ENCODE measurements at regions not wholly inside any gene's neighbourhood (a gene's known extent, or its start where the extent isn't known, plus 50 kb on each side); places are given as distances from the start of the nearest gene placed in this dataset.
A peak's percentile ranks its signal among the peaks of the same experiment; 100 is the strongest.

- no peak for DNase-seq (ENCODE audit: extremely low read depth in 1 of 11, low read depth in 9 of 11, low spot score in 4 of 11)
These were observed 531.9 kb downstream of the OLFM4 start for GRCh38 chr13:53560556-53560955.

GRCh38 chr13:53562419-53562818, 533.8 kb downstream of the OLFM4 start:
- no peak for DNase-seq (ENCODE audit: extremely low read depth in 1 of 11, low read depth in 9 of 11, low spot score in 4 of 11)

DNA sequence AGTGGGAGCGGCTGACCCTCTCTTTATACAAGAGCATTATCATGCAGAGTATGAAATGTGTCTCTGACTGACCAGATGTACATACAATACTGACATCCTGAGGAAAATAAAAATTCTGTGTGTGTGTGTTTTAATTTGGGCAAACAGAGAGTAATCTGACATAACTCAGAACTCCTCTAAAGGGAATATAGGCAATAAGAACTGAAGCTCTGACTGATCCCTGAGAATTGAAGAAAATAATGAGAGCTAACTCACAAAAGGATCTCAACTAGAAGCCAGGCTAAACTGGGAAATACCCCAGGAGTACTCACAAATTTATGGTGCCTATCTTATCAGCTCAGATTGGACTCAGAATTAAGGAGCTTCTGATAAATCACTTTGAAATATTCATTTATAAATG, 539.9 kb downstream of the OLFM4 start:
- DNase-seq (ENCODE audit: extremely low read depth in 1 of 11, low read depth in 9 of 11, low spot score in 4 of 11): peak in 1 of 11 donors; percentile 11

DNA sequence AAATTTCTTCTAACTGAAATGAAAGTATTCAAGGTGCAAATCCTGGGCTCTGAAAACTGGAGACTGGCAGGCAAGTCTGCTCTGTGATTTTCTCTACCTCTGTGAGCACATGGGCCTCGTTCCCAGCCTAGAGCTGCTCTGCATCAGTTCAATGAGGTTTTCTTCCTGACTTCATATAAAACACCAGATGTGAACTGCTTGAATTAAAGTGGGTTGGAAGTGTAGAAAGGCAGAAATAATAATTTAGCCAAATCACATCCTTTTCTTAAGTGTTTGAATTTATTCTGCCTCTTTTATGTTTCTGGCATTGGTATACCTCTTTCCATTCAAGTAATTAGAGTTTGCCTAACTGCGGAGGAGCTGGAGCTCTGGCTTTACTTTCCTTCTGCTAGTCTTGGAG, 540.8 kb downstream of the OLFM4 start:
- no peak for DNase-seq (ENCODE audit: extremely low read depth in 1 of 11, low read depth in 9 of 11, low spot score in 4 of 11)

GRCh38 chr13:53601113-53601512, 572.5 kb downstream of the OLFM4 start:
- no peak for DNase-seq (ENCODE audit: extremely low read depth in 1 of 11, low read depth in 9 of 11, low spot score in 4 of 11)

DNA sequence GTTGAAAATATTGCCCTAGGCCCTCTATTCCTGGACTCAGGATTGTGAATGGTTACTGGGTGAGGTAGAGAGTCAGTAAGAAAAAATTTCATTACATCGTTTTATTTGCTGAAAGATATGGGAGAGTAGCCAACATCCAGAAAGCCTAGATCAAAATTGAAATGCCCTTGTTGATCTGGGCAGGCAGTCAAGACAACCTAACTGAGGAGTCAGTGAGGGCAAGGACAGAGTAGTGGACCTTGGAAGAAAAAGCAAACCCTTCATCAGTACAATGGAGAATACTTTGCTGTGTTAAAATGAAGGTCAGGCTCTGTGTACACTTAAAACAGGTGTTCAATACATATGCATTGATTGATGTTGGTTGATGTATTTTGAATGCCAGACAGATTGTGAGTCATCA, 576.7 kb downstream of the OLFM4 start:
- DNase-seq (ENCODE audit: extremely low read depth in 1 of 11, low read depth in 9 of 11, low spot score in 4 of 11): no peak

GRCh38 chr13:53612200-53612599, 583.6 kb downstream of the OLFM4 start:
- no peak for DNase-seq (ENCODE audit: extremely low read depth in 1 of 11, low read depth in 9 of 11, low spot score in 4 of 11)

GRCh38 chr13:53622456-53622855, 593.8 kb downstream of the OLFM4 start:
- no peak for DNase-seq (ENCODE audit: extremely low read depth in 1 of 11, low read depth in 9 of 11, low spot score in 4 of 11)

- DNase-seq (ENCODE audit: extremely low read depth in 1 of 11, low read depth in 9 of 11, low spot score in 4 of 11): no peak
These were observed 594.5 kb downstream of the OLFM4 start for GRCh38 chr13:53623146-53623545.

- no peak for DNase-seq (ENCODE audit: extremely low read depth in 1 of 11, low read depth in 9 of 11, low spot score in 4 of 11)
These were observed 602.9 kb downstream of the OLFM4 start for GRCh38 chr13:53631511-53631910.

DNA sequence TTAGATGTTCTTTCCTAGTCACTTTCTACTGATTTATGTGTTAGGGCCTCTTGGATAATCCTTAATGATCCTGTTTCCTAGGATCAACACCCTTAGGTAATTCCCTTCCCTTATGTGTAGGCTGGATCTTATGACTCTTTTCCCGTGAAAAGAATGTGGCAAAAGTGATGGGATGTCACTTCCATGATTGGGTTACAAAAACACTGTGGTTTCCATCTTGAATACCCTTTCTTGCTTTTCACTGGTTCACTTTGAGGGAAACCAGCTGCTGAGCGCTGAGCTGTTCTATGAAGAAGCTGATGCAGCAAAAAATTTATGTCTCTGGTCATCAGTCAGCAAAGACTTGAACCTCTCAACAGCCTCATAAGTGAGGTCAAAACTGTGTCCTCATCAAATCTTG, 609.4 kb downstream of the OLFM4 start:
- peak in 7 of 11 donors; percentile 24 to 54 (median 40) for DNase-seq (ENCODE audit: extremely low read depth in 1 of 11, low read depth in 9 of 11, low spot score in 4 of 11)

DNA sequence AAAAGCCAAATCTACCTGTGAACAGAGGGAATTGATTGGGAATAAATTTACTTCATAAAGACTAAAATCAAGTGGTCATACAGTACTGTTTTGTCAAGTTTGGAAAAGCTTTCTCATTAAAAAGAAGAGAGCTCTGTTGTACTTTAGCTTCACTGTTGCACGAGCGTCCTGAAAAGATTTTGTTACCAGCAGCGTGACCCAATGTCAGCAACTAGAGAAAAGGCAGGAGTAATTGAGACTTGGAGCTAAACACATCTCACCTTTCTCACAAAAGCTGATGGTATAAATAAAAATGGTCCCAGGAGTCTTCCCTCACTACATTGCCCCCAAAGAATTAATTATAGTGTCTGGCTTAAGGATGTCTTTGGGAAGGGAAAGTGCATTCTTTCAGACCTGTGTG, 613.7 kb downstream of the OLFM4 start:
- peak in 2 of 11 donors; percentile 9 to 22 for DNase-seq (ENCODE audit: extremely low read depth in 1 of 11, low read depth in 9 of 11, low spot score in 4 of 11)

GRCh38 chr13:53648673-53649072, 620.1 kb downstream of the OLFM4 start:
- no peak for DNase-seq (ENCODE audit: extremely low read depth in 1 of 11, low read depth in 9 of 11, low spot score in 4 of 11)

GRCh38 chr13:53672005-53672404, 643.4 kb downstream of the OLFM4 start:
- no peak for DNase-seq (ENCODE audit: extremely low read depth in 1 of 11, low read depth in 9 of 11, low spot score in 4 of 11)

GRCh38 chr13:53683146-53683545, 654.5 kb downstream of the OLFM4 start:
- DNase-seq (ENCODE audit: extremely low read depth in 1 of 11, low read depth in 9 of 11, low spot score in 4 of 11): no peak

GRCh38 chr13:53683608-53684007, 655.0 kb downstream of the OLFM4 start:
- no peak for DNase-seq (ENCODE audit: extremely low read depth in 1 of 11, low read depth in 9 of 11, low spot score in 4 of 11)

- no peak for DNase-seq (ENCODE audit: extremely low read depth in 1 of 11, low read depth in 9 of 11, low spot score in 4 of 11)
These were observed 662.8 kb downstream of the OLFM4 start for GRCh38 chr13:53691417-53691816.

- DNase-seq (ENCODE audit: extremely low read depth in 1 of 11, low read depth in 9 of 11, low spot score in 4 of 11): no peak
These were observed 666.4 kb downstream of the OLFM4 start for GRCh38 chr13:53694814-53695532.

DNA sequence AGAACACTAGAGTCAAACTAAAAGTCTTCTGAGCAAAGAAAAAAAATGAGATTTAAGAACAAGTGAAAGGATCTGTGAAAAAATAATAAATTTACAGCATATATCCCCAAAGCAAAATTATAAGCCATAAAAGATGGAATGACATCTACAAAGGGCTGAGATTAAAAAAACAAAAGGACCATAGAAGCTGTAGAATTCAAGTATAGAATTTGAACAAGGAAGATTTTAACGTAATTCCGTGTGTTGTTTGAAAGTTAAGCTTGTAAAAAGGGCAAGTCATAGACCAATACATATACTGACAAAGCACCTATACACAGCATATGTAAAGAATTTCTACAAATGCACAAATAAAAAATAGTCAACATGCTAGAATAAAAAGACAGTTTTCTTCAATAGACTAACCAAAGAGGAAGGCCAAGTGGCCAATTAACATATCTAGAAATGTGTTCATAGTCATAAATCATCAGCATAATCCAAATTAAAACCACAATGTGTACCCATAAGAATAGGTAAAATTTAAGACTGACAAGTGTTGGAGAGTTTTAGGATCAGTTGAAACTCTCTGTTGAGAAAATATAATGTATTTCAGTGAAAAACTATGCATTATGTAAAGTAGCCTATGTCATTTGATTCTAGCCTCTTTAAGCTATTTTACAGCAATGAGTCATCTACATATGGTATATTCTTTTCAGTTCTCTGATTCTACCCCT, 674.9 kb downstream of the OLFM4 start:
- DNase-seq (ENCODE audit: extremely low read depth in 1 of 11, low read depth in 9 of 11, low spot score in 4 of 11): no peak

GRCh38 chr13:53719281-53719680, 690.7 kb downstream of the OLFM4 start:
- no peak for DNase-seq (ENCODE audit: extremely low read depth in 1 of 11, low read depth in 9 of 11, low spot score in 4 of 11)

- no peak for DNase-seq (ENCODE audit: extremely low read depth in 1 of 11, low read depth in 9 of 11, low spot score in 4 of 11)
These were observed 704.1 kb downstream of the OLFM4 start for GRCh38 chr13:53732664-53733063.
